ENCODE measurements at regions not wholly inside any gene's neighbourhood (a gene's known extent, or its start where the extent isn't known, plus 50 kb on each side); places are given as distances from the start of the nearest gene placed in this dataset.

DNA sequence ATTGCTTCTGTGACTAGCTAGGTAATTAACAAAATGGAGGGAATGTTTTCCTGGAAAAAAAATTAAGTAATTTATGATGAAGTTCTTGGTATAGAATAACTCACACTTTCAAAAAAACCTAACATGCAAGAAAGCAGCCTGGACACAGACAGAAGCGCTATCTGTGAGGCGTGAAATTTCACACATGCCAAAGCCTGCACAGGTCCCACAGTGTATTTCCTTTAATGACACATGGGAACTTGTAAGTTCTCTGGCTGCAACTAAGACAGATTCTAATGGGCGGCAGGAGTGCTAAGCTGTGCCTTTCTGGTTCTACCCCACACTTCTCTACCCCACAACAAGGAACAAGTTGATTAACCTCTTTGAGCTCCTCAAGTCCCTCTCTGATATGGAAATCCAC lies 84.9 kb upstream of the NEO1 start:
- DNase-seq (ENCODE audit: insufficient read length, low spot score, missing footprints): no peak
- Histone ChIP-seq H3K9me3 (ENCODE audit: low read depth, low read length) (no peaks in the 10 kb centered on the region), H3K4me2 (ENCODE audit: insufficient read depth, low read length) (no peak overlapping the region), H3K27ac (ENCODE audit: low read depth, low read length) (no peak overlapping the region), H4K20me1 (ENCODE audit: insufficient read depth, low read length) (no peaks in the 10 kb centered on the region), H2AFZ (ENCODE audit: low read length) (no peak overlapping the region), H3K4me1 (ENCODE audit: insufficient read depth, low read length) (peaks cover 19% of the 10 kb centered on the region), H3K27me3 (ENCODE audit: insufficient read depth, low read length) (no peaks in the 10 kb centered on the region), H3K4me3 (ENCODE audit: insufficient read depth, low read length) (no peak overlapping the region), H3K79me2 (ENCODE audit: insufficient read depth, low read length) (no peaks in the 10 kb centered on the region), H3K36me3 (ENCODE audit: insufficient read depth, low read length) (no peaks in the 10 kb centered on the region)
- TF ChIP-seq, protein P1, sequence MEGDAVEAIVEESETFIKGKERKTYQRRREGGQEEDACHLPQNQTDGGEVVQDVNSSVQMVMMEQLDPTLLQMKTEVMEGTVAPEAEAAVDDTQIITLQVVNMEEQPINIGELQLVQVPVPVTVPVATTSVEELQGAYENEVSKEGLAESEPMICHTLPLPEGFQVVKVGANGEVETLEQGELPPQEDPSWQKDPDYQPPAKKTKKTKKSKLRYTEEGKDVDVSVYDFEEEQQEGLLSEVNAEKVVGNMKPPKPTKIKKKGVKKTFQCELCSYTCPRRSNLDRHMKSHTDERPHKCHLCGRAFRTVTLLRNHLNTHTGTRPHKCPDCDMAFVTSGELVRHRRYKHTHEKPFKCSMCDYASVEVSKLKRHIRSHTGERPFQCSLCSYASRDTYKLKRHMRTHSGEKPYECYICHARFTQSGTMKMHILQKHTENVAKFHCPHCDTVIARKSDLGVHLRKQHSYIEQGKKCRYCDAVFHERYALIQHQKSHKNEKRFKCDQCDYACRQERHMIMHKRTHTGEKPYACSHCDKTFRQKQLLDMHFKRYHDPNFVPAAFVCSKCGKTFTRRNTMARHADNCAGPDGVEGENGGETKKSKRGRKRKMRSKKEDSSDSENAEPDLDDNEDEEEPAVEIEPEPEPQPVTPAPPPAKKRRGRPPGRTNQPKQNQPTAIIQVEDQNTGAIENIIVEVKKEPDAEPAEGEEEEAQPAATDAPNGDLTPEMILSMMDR (IDR thresholded peaks at IDR 0.05; ENCODE audit: extremely low read depth, low read depth, low read length): no peak

DNA sequence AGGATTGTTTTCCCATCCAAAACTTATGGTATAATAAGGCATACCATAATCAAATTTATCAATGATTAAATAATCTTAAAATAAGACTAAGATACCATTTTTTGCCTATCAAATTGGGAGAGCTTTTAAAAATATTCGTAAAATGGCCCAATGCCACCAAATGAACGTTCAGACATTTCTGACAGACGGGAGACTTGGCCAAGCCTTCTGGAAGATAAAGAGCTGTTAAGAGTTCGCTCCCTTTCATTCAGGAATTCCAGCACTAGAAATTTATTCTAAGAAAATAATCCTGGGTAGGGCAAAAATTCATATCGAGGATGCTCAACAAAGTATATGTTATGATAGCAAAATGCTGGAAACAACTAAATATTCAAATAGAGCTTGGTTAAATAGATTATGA lies 85.6 kb upstream of the NEO1 start:
- TF ChIP-seq, protein P1 (IDR thresholded peaks at IDR 0.05; ENCODE audit: extremely low read depth, low read depth, low read length): no peak
- Histone ChIP-seq H3K9me3 (ENCODE audit: low read depth, low read length) (no peaks in the 10 kb centered on the region), H3K27ac (ENCODE audit: low read depth, low read length) (no peak overlapping the region), H3K4me3 (ENCODE audit: insufficient read depth, low read length) (no peak overlapping the region), H2AFZ (ENCODE audit: low read length) (no peak overlapping the region), H3K27me3 (ENCODE audit: insufficient read depth, low read length) (no peaks in the 10 kb centered on the region), H3K36me3 (ENCODE audit: insufficient read depth, low read length) (no peaks in the 10 kb centered on the region), H3K4me2 (ENCODE audit: insufficient read depth, low read length) (no peak overlapping the region), H3K4me1 (ENCODE audit: insufficient read depth, low read length) (peaks cover 11% of the 10 kb centered on the region), H3K79me2 (ENCODE audit: insufficient read depth, low read length) (no peaks in the 10 kb centered on the region), H4K20me1 (ENCODE audit: insufficient read depth, low read length) (no peaks in the 10 kb centered on the region)
- DNase-seq (ENCODE audit: insufficient read length, low spot score, missing footprints): no peak

DNA sequence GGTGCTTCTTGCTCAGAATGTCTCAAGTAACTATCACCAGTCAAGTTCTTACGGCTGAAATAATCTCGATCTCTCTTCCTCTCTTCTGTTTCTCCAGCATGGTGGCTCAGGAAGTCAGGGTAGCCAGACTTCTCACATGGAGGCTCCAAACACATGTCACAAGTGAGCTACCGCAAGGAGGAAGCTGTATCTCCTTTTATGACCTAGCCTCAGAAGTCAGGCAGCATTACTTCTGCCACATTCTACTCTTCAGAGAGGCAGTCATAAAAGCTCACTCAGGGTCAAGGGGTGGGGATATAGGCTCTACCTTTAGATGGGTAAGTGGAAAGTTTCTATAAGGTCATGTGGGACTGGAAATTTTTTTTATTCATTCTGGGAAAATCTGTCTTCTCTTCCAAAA lies 86.6 kb upstream of the NEO1 start:
- no peak for DNase-seq (ENCODE audit: insufficient read length, low spot score, missing footprints)
- Histone ChIP-seq H3K4me2 (ENCODE audit: insufficient read depth, low read length) (no peak overlapping the region), H3K4me1 (ENCODE audit: insufficient read depth, low read length) (peaks cover 2% of the 10 kb centered on the region), H4K20me1 (ENCODE audit: insufficient read depth, low read length) (no peaks in the 10 kb centered on the region), H3K36me3 (ENCODE audit: insufficient read depth, low read length) (no peaks in the 10 kb centered on the region), H2AFZ (ENCODE audit: low read length) (no peak overlapping the region), H3K27me3 (ENCODE audit: insufficient read depth, low read length) (no peaks in the 10 kb centered on the region), H3K27ac (ENCODE audit: low read depth, low read length) (no peak overlapping the region), H3K9me3 (ENCODE audit: low read depth, low read length) (no peaks in the 10 kb centered on the region), H3K79me2 (ENCODE audit: insufficient read depth, low read length) (no peaks in the 10 kb centered on the region), H3K4me3 (ENCODE audit: insufficient read depth, low read length) (no peak overlapping the region)
- TF ChIP-seq, protein P1 (IDR thresholded peaks at IDR 0.05; ENCODE audit: extremely low read depth, low read depth, low read length): no peak

DNA sequence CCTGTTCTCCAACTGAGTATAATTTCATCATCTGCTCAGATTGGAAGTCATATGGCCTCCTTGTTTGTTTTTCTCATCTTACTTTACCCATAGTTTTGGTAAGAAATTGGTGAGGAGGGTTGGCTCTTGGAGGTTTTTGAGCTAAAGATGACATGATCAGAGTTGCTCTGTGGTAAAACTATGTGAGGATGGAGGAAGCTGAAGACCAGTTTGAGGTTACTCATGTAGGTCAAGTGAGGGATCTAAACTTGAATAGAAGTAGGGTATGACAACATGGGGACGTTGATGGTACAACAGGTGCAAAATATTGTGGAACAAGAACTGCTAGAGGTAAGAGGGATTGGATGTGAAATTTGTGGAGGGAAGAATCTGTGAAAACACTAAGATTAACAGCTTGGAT lies 87.7 kb upstream of the NEO1 start:
- TF ChIP-seq, protein P1 (IDR thresholded peaks at IDR 0.05; ENCODE audit: extremely low read depth, low read depth, low read length): no peak
- no peaks in the 10 kb centered on the region for H3K27me3 ChIP-seq (ENCODE audit: insufficient read depth, low read length)
- no peak for DNase-seq (ENCODE audit: insufficient read length, low spot score, missing footprints)
- H3K4me1 ChIP-seq (ENCODE audit: insufficient read depth, low read length): no peaks in the 10 kb centered on the region
- no peaks in the 10 kb centered on the region for H3K36me3 ChIP-seq (ENCODE audit: insufficient read depth, low read length)
- no peak overlapping the region for H2AFZ ChIP-seq (ENCODE audit: low read length)
- H3K4me3 ChIP-seq (ENCODE audit: insufficient read depth, low read length): no peak overlapping the region
- no peaks in the 10 kb centered on the region for H3K9me3 ChIP-seq (ENCODE audit: low read depth, low read length)
- H3K4me2 ChIP-seq (ENCODE audit: insufficient read depth, low read length): no peak overlapping the region
- H3K79me2 ChIP-seq (ENCODE audit: insufficient read depth, low read length): no peaks in the 10 kb centered on the region
- no peaks in the 10 kb centered on the region for H4K20me1 ChIP-seq (ENCODE audit: insufficient read depth, low read length)
- H3K27ac ChIP-seq (ENCODE audit: low read depth, low read length): no peak overlapping the region
